Stomach (tissue), 8 donors: ENCODE measurements at regions not wholly inside any gene's neighbourhood (a gene's known extent, or its start where the extent isn't known, plus 50 kb on each side); places are given as distances from the start of the nearest gene placed in this dataset.

Experiments
- DNase-seq, 2 donors: peaks; one replicate each; pipeline versions ENCODE4 v3.0.0 to v3.0.0-alpha.2; 2013 to 2019
- H3K27ac ChIP-seq, 5 donors: fragments of 200-600 bp in 4 of 5; sonication (generic) in 4 of 5; one replicate each; pipeline ENCODE4 v1.5.1; 2013 to 2019; ENCODE audit warnings: mild to moderate bottlenecking in 1 of 5, moderate library complexity in 1 of 5
- H3K27me3 ChIP-seq, 3 donors: fragments of 200-600 bp; sonication (generic); one replicate each; pipeline ENCODE4 v1.5.1; 2017 to 2019; ENCODE audit warnings: mixed run types in 1 of 3
- H3K36me3 ChIP-seq, 4 donors: fragments of 200-600 bp; sonication (generic); 1 replicate in 3 of 4; 2 replicates in 1 of 4; pipeline ENCODE4 v1.5.1; 2016 to 2019
- H3K4me1 ChIP-seq, 4 donors: fragments of 200-600 bp; sonication (generic); one replicate each; pipeline ENCODE4 v1.5.1; 2016 to 2019
- H3K4me3 ChIP-seq, 4 donors: fragments of 200-600 bp; sonication (generic) in 3 of 4; one replicate each; pipeline ENCODE4 v1.5.1; 2016 to 2019; ENCODE audit warnings: mild to moderate bottlenecking in 1 of 4
- H3K9me3 ChIP-seq, 4 donors: fragments of 200-600 bp; sonication (generic); one replicate each; pipeline ENCODE4 v1.5.1; 2016 to 2019
- EP300 ChIP-seq: sonication (generic); formaldehyde crosslinking; IDR thresholded peaks from one replicate; pipeline ENCODE4 v1.6.1; 2017; ENCODE audit warnings: antibody characterized with exemption
- POLR2A ChIP-seq, 4 donors: fragments of 450-650 bp; IDR thresholded peaks; one replicate each; pipeline ENCODE4 v1.6.1; 2016; ENCODE audit warnings: antibody characterized with exemption in 4 of 4, control low read depth in 2 of 4, mild to moderate bottlenecking in 1 of 4, moderate library complexity in 1 of 4
- POLR2AphosphoS5 ChIP-seq, 3 donors: sonication (generic); formaldehyde crosslinking; IDR thresholded peaks; one replicate each; pipeline ENCODE4 v1.6.1; 2016; ENCODE audit warnings: antibody characterized with exemption in 3 of 3
- WGBS, 5 donors: extraction: QIAGEN DNeasy Blood & Tissue Kit in 3 of 5; methylation state at CpG; one replicate each; pipeline versions ENCODE4 v1.1.5 to v1.1.7; 2013 to 2018; 5-methylcytosine and 5-hydroxymethylcytosine counted together
- intact Hi-C: fragments of 100-400 bp; cut with DNase I; formaldehyde crosslinking; loops from one replicate; pipeline ENCODE4 v1.15.1; 2023; ENCODE audit warnings: low total_unique reads
- TF ChIP-seq, protein P1 (sequence below), 7 experiments: fragments of 450-650 bp in 4 of 7; fragments of 200-600 bp in 3 of 7; sonication (generic) in 3 of 7; IDR thresholded peaks; one replicate each; pipeline ENCODE4 v1.5.1; 2016 to 2019; ENCODE audit warnings: antibody characterized with exemption in 7 of 7, control low read depth in 2 of 7, mild to moderate bottlenecking in 1 of 7
- donor health status: healthy with polysubstance abuse.
- donor health status: Bipolar disorder and iron deficiency.
- donor health status: healthy.

DNA sequence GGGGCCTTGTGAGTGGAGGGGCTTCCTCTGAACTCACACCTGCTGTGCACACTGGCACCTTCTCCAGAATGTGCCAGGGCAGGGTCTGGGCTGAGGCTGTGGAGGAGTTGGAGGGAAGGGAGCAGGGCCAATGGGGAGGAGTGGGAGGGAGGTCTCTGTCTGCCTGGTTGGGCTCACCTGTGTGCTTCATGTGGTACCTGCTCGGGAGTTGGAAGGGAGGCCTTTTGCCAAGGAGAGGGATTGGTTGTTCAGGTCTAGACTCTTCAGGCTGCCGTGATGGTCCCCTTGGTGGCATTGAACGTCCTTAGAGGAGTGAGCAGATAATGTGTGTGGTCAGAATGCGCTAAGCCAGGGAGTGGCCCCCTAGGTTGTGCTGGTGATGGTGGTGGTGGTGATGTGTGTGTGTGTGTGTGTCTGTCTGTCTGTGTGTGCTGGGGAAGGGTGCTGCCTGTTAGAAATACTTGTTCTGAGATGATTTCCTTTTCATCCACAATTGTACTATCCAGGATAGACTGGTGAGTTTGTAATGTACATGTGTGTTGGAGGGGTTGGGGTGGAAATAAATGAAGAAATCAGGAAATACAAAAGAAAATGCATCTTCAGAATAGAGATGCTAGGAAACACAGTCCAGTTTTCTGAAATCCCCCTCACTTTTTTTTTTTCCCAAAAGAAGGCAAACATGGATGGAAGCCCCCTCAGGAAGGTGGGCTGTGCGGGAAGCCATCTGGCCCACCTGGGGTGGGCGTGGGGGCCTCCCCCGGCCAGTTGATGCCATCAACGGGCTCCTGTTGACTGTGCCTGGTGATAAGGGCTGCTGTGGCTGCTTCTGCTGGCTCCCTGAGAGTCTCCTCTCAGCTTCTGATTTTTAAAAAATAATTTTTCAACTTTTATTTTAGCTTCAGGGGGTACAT is 140.5 kb upstream of the ZNF536 start:
- H3K36me3 ChIP-seq = no peaks in the 10 kb centered on the region
- WGBS, 5 donors = 51 to 54% (median 53%) methylated on average over 8 of the region's 8 CpGs
- no peak for DNase-seq
- peaks cover 17 to 25% (median 21%) of the 10 kb centered on the region in 4 donors for H3K4me1 ChIP-seq
- no peak for TF ChIP-seq POLR2A (IDR thresholded peaks at IDR 0.05)
- TF ChIP-seq, protein P1, sequence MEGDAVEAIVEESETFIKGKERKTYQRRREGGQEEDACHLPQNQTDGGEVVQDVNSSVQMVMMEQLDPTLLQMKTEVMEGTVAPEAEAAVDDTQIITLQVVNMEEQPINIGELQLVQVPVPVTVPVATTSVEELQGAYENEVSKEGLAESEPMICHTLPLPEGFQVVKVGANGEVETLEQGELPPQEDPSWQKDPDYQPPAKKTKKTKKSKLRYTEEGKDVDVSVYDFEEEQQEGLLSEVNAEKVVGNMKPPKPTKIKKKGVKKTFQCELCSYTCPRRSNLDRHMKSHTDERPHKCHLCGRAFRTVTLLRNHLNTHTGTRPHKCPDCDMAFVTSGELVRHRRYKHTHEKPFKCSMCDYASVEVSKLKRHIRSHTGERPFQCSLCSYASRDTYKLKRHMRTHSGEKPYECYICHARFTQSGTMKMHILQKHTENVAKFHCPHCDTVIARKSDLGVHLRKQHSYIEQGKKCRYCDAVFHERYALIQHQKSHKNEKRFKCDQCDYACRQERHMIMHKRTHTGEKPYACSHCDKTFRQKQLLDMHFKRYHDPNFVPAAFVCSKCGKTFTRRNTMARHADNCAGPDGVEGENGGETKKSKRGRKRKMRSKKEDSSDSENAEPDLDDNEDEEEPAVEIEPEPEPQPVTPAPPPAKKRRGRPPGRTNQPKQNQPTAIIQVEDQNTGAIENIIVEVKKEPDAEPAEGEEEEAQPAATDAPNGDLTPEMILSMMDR (IDR thresholded peaks at IDR 0.05) = no peak
- TF ChIP-seq POLR2AphosphoS5 (IDR thresholded peaks at IDR 0.05) = no peak
- TF ChIP-seq EP300 = no peak
- H3K4me3 ChIP-seq = no peak overlapping the region
- intact Hi-C loops = no loop called here
- H3K9me3 ChIP-seq = no peaks in the 10 kb centered on the region
- peaks cover under 1 to 93% (median 49%) of the 10 kb centered on the region in 3 donors for H3K27me3 ChIP-seq
- H3K27ac ChIP-seq = no peak overlapping the region

DNA sequence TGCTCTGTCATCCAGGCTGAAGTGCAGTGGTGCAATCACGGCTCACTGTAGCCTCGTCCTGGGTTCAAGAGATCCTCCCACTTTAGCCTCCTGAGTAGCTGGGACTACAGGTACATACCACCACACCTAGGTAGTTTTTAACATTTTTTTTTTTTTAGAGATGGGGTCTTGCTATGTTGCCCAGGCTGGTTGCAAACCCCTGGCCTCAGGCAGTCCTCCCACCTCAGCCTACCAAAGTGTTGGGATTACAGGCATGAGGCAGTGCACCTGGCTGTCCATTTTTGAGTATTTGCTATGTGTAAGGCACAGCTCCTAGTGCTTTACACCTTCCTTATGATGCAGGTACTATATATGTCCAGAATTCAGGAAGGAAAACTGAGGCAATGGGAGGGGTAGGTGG is 138.8 kb upstream of the ZNF536 start:
- Histone ChIP-seq H3K4me3 (no peak overlapping the region), H3K4me1 (peaks cover under 1 to 8% (median 7%) of the 10 kb centered on the region in 4 donors), H3K36me3 (no peaks in the 10 kb centered on the region), H3K27me3 (peaks cover 0 to 93% (median 36%) of the 10 kb centered on the region in 3 donors), H3K27ac (no peak overlapping the region), H3K9me3 (no peaks in the 10 kb centered on the region)
- intact Hi-C loops = no loop called here
- DNase-seq = no peak
- 47 to 68% (median 60%) methylated on average over 2 of the region's 2 CpGs for WGBS, 5 donors
- TF ChIP-seq EP300 (no peak), POLR2A (IDR thresholded peaks at IDR 0.05) (no peak), POLR2AphosphoS5 (IDR thresholded peaks at IDR 0.05) (no peak)
- TF ChIP-seq, protein P1 (IDR thresholded peaks at IDR 0.05) = no peak

DNA sequence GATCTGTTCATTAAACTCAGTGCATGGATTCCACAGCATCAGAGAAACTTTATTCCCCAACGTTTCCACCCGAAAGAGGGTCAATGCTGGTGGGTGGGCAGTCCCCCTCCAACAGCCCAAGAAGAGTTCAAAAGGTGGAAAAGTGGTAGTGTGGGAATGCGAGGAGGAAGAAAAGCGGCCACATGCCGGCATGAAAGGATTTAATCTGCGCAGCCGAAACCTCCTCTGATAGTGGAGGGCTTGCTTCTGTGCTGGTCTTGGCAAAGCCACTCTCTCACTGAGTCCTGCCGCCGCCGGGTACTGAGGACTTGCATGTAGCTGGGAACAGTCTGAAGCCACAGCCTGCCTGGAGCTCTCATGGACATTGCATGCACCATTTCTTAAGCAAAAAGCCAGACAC is 136.2 kb upstream of the ZNF536 start:
- WGBS, 5 donors = 10 to 24% (median 11%) methylated on average over 10 of the region's 10 CpGs
- no peaks in the 10 kb centered on the region for H3K4me1 ChIP-seq
- H3K36me3 ChIP-seq = no peaks in the 10 kb centered on the region
- TF ChIP-seq, protein P1 (IDR thresholded peaks at IDR 0.05) = no peak
- TF ChIP-seq POLR2AphosphoS5 (IDR thresholded peaks at IDR 0.05) (no peak), EP300 (no peak), POLR2A (IDR thresholded peaks at IDR 0.05) (no peak)
- intact Hi-C loops = no loop called here
- H3K27ac ChIP-seq = no peak overlapping the region
- DNase-seq = peak in 1 of 2 donors; percentile 44
- no peak overlapping the region for H3K4me3 ChIP-seq
- peaks cover 0 to 78% (median 23%) of the 10 kb centered on the region in 3 donors for H3K27me3 ChIP-seq
- no peaks in the 10 kb centered on the region for H3K9me3 ChIP-seq

DNA sequence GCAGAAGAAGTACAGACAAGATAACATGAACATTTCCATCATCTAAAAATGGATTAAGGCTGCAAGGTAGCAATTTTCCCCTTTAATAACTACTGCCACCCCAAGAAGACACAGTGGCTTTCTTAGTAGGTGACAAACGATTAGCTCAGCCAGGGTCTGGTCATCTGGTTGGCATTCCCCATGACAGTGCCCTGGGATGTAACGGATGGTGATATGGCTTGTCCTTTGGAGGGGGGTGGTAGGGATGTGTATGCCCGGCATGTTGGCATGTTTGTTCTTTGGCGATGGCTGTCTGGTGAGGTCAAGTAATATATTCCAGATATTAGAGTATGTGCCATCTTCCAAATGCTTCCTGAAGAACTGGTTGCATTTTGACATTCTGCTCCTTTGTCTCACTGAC is 135.6 kb upstream of the ZNF536 start:
- H3K27me3 ChIP-seq = peaks cover 0 to 72% (median 18%) of the 10 kb centered on the region in 3 donors
- no peaks in the 10 kb centered on the region for H3K9me3 ChIP-seq
- TF ChIP-seq POLR2A (IDR thresholded peaks at IDR 0.05) (no peak), POLR2AphosphoS5 (IDR thresholded peaks at IDR 0.05) (no peak), EP300 (no peak)
- TF ChIP-seq, protein P1 (IDR thresholded peaks at IDR 0.05) = no peak
- DNase-seq = no peak
- WGBS, 5 donors = 65 to 80% (median 79%) methylated on average over 4 of the region's 4 CpGs
- H3K4me3 ChIP-seq = no peak overlapping the region
- H3K4me1 ChIP-seq = no peaks in the 10 kb centered on the region
- H3K36me3 ChIP-seq = no peaks in the 10 kb centered on the region
- H3K27ac ChIP-seq = no peak overlapping the region
- intact Hi-C loops = no loop called here
